A549 (cell line): ENCODE measurements at regions not wholly inside any gene's neighbourhood (a gene's known extent, or its start where the extent isn't known, plus 50 kb on each side); places are given as distances from the start of the nearest gene placed in this dataset.
"Not testable (repeated sequence)": the region's sequence is repeated elsewhere in the genome, so short reads cannot be mapped to it uniquely, and the experiment has no call there.

Experiments
- ATAC-seq, 2 experiments: fragments of 200-7000 bp in 1 of 2; fragments of >200 bp in 1 of 2; cut with Nextera tagmentation in 1 of 2; cut with Tn5 transposase in 1 of 2; 3 replicates each; pipeline versions ENCODE4 v1.8.0 to v1.9.1; 2018 to 2020; ENCODE audit warnings: mild to moderate bottlenecking in 1 of 2, moderate library complexity in 1 of 2
- CTCF ChIA-PET: fragments of 300-600 bp; sonication (Branson Sonifier 250); formaldehyde crosslinking; extraction: SDS; loops from one replicate; lab custom pipeline; 2021; ENCODE audit warnings: antibody characterized with exemption, inconsistent platforms; lab: Yijun Ruan, JAX
- POLR2A ChIA-PET: fragments of 350-600 bp; formaldehyde crosslinking; extraction: SDS; loops from one replicate; lab custom pipeline; 2021; ENCODE audit warnings: antibody characterized with exemption, inconsistent platforms; lab: Yijun Ruan, JAX
- DNase-seq, 2 experiments: peaks; one replicate each; pipeline versions ENCODE4 v3.0.0 to v3.0.0-alpha.2; 2011 to 2016; ENCODE audit warnings: low read depth in 1 of 2, low spot score in 1 of 2
- FAIRE-seq: peaks from 2 replicates; lab custom pipeline; 2011; peaks lifted over from hg19 to GRCh38; lab: Jason Lieb, UNC
- H3K27ac ChIP-seq, 2 experiments: fragments of >200 bp; sonication (Bioruptor Twin); formaldehyde crosslinking; 3 replicates each; pipeline ENCODE4 v1.5.1; 2016 to 2017
- H3K4me1 ChIP-seq: fragments of >200 bp; sonication (Bioruptor Twin); formaldehyde crosslinking; 3 replicates; pipeline ENCODE4 v1.6.1; 2016
- H3K4me2 ChIP-seq: fragments of >200 bp; sonication (Bioruptor Twin); formaldehyde crosslinking; 3 replicates; pipeline ENCODE4 v1.6.1; 2016
- H3K4me3 ChIP-seq: fragments of >200 bp; sonication (Bioruptor Twin); formaldehyde crosslinking; 3 replicates; pipeline ENCODE4 v1.5.1; 2016
- H3K9me3 ChIP-seq: fragments of >200 bp; sonication (Bioruptor Twin); formaldehyde crosslinking; 3 replicates; pipeline ENCODE4 v1.6.1; 2016
- BCL3 ChIP-seq: fragments of >200 bp; sonication (Bioruptor Twin); formaldehyde crosslinking; IDR thresholded peaks from 3 replicates; pipeline ENCODE4 v1.6.1; 2016
- BHLHE40 ChIP-seq: IDR thresholded peaks from 2 replicates; pipeline ENCODE4 v1.6.1; 2012; ENCODE audit warnings: low read depth, low read length, inconsistent platforms
- EP300 ChIP-seq, 2 experiments: fragments of >200 bp; sonication (Bioruptor Twin); formaldehyde crosslinking; IDR thresholded peaks; 2 replicates in 1 of 2; 3 replicates in 1 of 2; pipeline ENCODE4 v1.6.1; 2016 to 2017
- HEYL ChIP-seq: fragments of 250-450 bp; sonication (Bioruptor Pico); IDR thresholded peaks from 2 replicates; pipeline ENCODE4 v1.8.0; 2021; ENCODE audit warnings: mild to moderate bottlenecking, moderate library complexity
- HOXB5 ChIP-seq: fragments of 250-450 bp; sonication (Bioruptor Pico); IDR thresholded peaks from 2 replicates; pipeline ENCODE4 v1.5.0; 2020; ENCODE audit warnings: mild to moderate bottlenecking, moderate library complexity
- JUNB ChIP-seq: fragments of >200 bp; sonication (Bioruptor Twin); formaldehyde crosslinking; IDR thresholded peaks from 2 replicates; pipeline ENCODE4 v1.6.1; 2016
- KDM1A ChIP-seq: fragments of 200-600 bp; sonication (generic); IDR thresholded peaks from 2 replicates; pipeline ENCODE4 v1.6.1; 2016; ENCODE audit warnings: low read depth, mild to moderate bottlenecking
- MYC ChIP-seq: IDR thresholded peaks from 2 replicates; pipeline ENCODE4 v1.6.1; 2012; ENCODE audit warnings: mild to moderate bottlenecking, inconsistent platforms, low read length, improper control_type of control experiment, borderline replicate concordance
- NPAS2 ChIP-seq: fragments of 250-450 bp; sonication (Bioruptor Pico); IDR thresholded peaks from 2 replicates; pipeline ENCODE4 v1.8.0; 2022; ENCODE audit warnings: mild to moderate bottlenecking, moderate library complexity, borderline replicate concordance
- NR3C1 ChIP-seq: fragments of >200 bp; sonication (Bioruptor Twin); formaldehyde crosslinking; IDR thresholded peaks from 3 replicates; pipeline ENCODE4 v1.6.1; 2017
- PHF8 ChIP-seq: fragments of 200-600 bp; sonication (generic); IDR thresholded peaks from 2 replicates; pipeline ENCODE4 v1.6.1; 2016; ENCODE audit warnings: low read depth, mild to moderate bottlenecking, antibody characterized with exemption, moderate library complexity, borderline replicate concordance
- RAD21 ChIP-seq, 2 experiments: fragments of >200 bp in 1 of 2; sonication (Bioruptor Twin) in 1 of 2; formaldehyde crosslinking in 1 of 2; IDR thresholded peaks in 1 of 2; conservative IDR thresholded peaks in 1 of 2; 2 replicates in 1 of 2; 3 replicates in 1 of 2; pipeline ENCODE4 v1.6.1; 2012 to 2018; ENCODE audit warnings: inconsistent platforms in 1 of 2
- RCOR1 ChIP-seq: fragments of 150-350 bp; IDR thresholded peaks from 2 replicates; pipeline ENCODE4 v1.6.1; 2014; ENCODE audit warnings: antibody characterized with exemption, low read length, low read depth
- RFX5 ChIP-seq: fragments of 450-650 bp; IDR thresholded peaks from 2 replicates; pipeline ENCODE4 v1.7.1; 2014; ENCODE audit warnings: antibody characterized with exemption, mild to moderate bottlenecking, moderate library complexity
- RNF2 ChIP-seq: fragments of 200-600 bp; sonication (generic); IDR thresholded peaks from 2 replicates; pipeline ENCODE4 v1.6.1; 2016; ENCODE audit warnings: low read depth, mild to moderate bottlenecking, antibody characterized with exemption, moderate library complexity, borderline replicate concordance
- TFCP2L1 ChIP-seq: fragments of 250-450 bp; sonication (Bioruptor Pico); IDR thresholded peaks from 2 replicates; pipeline ENCODE4 v1.5.0; 2021; ENCODE audit warnings: mild to moderate bottlenecking
- ZFP36 ChIP-seq: fragments of 450-650 bp; IDR thresholded peaks from 2 replicates; pipeline ENCODE4 v1.6.1; 2014; ENCODE audit warnings: borderline replicate concordance; ENCODE audit not compliant: partially characterized antibody
- whole genome bisulfite sequencing: methylation state at CpG from one replicate; pipeline ENCODE4 v1.1.6; 2017; ENCODE audit errors: missing lambda C conversion rate; 5-methylcytosine and 5-hydroxymethylcytosine counted together
- TF ChIP-seq, protein P1 (sequence below): IDR thresholded peaks from 2 replicates; pipeline ENCODE4 v1.6.1; 2012

- TF ChIP-seq KDM1A: no peak
- TF ChIP-seq HOXB5 (CRISPR knock-in tag): no peak
- TF ChIP-seq RCOR1: no peak
- TF ChIP-seq, protein P1, sequence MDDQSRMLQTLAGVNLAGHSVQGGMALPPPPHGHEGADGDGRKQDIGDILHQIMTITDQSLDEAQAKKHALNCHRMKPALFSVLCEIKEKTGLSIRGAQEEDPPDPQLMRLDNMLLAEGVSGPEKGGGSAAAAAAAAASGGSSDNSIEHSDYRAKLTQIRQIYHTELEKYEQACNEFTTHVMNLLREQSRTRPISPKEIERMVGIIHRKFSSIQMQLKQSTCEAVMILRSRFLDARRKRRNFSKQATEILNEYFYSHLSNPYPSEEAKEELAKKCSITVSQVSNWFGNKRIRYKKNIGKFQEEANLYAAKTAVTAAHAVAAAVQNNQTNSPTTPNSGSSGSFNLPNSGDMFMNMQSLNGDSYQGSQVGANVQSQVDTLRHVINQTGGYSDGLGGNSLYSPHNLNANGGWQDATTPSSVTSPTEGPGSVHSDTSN: no peak
- no peak for TF ChIP-seq BCL3
- TF ChIP-seq, all 56 proteins: peak for 0
Measured at GRCh38 chr13:76668141-76668540, 218.1 kb downstream of the KCTD12 start (continued).

DNA sequence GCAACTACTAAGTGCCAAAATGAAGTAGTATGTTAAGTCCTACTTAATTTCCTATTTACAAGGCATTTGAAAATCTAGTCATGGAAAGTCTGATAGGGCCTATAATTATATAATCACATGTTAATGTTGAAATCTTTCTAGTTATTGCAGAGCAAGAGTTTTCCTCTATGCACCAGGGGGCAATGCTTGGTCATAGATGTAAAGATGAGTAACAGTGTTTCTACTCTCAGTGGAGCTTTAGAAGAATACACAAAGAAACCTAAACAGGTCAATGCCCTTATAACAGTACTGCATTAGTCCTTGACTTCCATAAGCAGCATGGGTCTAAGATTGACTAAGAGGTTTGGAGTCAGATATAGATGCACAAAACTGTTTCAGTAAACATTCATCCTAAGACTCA lies 218.7 kb downstream of the KCTD12 start:
- ATAC-seq: peak in 1 of 2 experiments; percentile 45; a peak in 1 of 6 replicates
- no peak for FAIRE-seq
- Histone ChIP-seq H3K4me3 (no peak overlapping the region), H3K27ac (no peak overlapping the region), H3K4me2 (no peak overlapping the region), H3K4me1 (no peaks in the 10 kb centered on the region), H3K9me3 (no peaks in the 10 kb centered on the region)
- POLR2A ChIA-PET: no interaction called here
- peak in 1 of 2 experiments; percentile 13 for DNase-seq
- TF ChIP-seq ZFP36 (no peak), MYC (no peak), RAD21 (conservative IDR thresholded peaks at IDR 0.05 in 1 of 2, IDR thresholded peaks at IDR 0.05 in 1 of 2) (peak; percentile 14 to 33; a peak in 3 of 5 replicates)
- CTCF ChIA-PET: interaction anchor here (0.7 to 0.9 kb wide), 2 partner anchors 231 to 236 kb away, joined by 3 read pairs; no protein-coding TSS in a partner anchor

DNA sequence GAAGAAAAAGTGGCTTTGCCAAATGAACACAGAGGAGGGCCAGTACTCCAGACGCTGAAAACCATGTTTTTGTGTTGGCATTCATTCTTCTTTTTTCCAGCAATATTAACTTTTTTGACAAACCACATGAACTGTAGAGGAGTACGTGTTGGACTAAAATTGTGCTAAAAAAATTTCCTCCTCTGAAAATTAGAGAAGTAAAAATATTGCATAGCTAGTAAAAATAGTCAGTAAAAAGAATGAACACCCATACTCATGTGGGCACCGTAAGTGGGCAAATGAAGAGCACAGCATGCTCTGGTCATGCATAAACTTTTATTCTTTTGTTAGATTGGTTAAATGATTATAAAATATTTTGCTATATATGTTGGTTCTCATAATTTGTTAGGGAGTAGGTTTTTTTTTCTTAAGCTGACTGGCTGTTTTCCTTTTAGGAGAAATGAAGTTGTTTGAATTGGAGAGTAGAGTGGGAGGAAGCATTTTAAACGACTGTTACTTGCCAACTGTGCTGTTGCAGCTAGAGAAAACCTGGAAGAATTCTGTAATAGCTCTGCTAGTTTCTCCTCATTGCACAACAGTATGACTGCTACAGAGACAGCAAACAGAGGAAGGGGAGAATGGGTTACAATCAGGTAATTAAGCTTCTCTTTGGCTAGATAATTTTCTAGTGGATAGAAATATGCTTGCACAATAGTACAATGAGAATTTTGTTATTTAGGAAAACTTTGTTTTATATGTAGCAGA lies 222.4 kb downstream of the KCTD12 start:
- Histone ChIP-seq H3K27ac (no peak overlapping the region), H3K4me1 (no peaks in the 10 kb centered on the region), H3K4me2 (no peak overlapping the region), H3K9me3 (no peaks in the 10 kb centered on the region), H3K4me3 (no peak overlapping the region)
- no peak for TF ChIP-seq PHF8
- no peak for TF ChIP-seq EP300 (IDR thresholded peaks at IDR 0.05)
- TF ChIP-seq BHLHE40: no peak
- TF ChIP-seq ZFP36: no peak
- TF ChIP-seq RNF2: no peak
- no peak for TF ChIP-seq TFCP2L1 (CRISPR knock-in tag)
- TF ChIP-seq JUNB: no peak
- no peak for TF ChIP-seq NPAS2
- no peak for TF ChIP-seq NR3C1
- TF ChIP-seq HEYL (CRISPR knock-in tag): no peak
- TF ChIP-seq RFX5: no peak
- FAIRE-seq (no peak), DNase-seq (no peak), ATAC-seq (no peak)
- POLR2A ChIA-PET: no interaction called here
- CTCF ChIA-PET: no interaction called here
- WGBS: 22% methylated on average over 4 of the region's 4 CpGs

- H3K9me3 ChIP-seq, H3K4me1 ChIP-seq, DNase-seq, ATAC-seq, CTCF ChIA-PET, H3K4me2 ChIP-seq, POLR2A ChIA-PET, FAIRE-seq, H3K27ac ChIP-seq, H3K4me3 ChIP-seq: not testable (repeated sequence)
- WGBS: 63% methylated on average over 7 of the region's 7 CpGs
Measured at GRCh38 chr13:76659074-76659473, 227.1 kb downstream of the KCTD12 start.
